Smooth muscle cell (in vitro differentiated cells): ENCODE measurements at regions not wholly inside any gene's neighbourhood (a gene's known extent, or its start where the extent isn't known, plus 50 kb on each side); places are given as distances from the start of the nearest gene placed in this dataset.

Experiments
- DNase-seq: peaks from one replicate; lab custom pipeline; 2025; ENCODE audit not compliant: unreplicated experiment; lab: John Stamatoyannopoulos, UW
- H2AFZ ChIP-seq: fragments of 200-600 bp; sonication (generic); 2 replicates; pipeline ENCODE4 v1.6.0; 2016; ENCODE audit warnings: antibody characterized with exemption, low read depth, mild to moderate bottlenecking
- H3F3A ChIP-seq: fragments of 200-600 bp; sonication (generic); 2 replicates; pipeline ENCODE4 v1.6.0; 2017; ENCODE audit warnings: antibody characterized with exemption, low read depth
- H3K27ac ChIP-seq: fragments of 200-600 bp; sonication (generic); 2 replicates; pipeline ENCODE4 v1.5.1; 2016; ENCODE audit warnings: low read depth, mild to moderate bottlenecking
- H3K27me3 ChIP-seq: fragments of 200-600 bp; sonication (generic); 2 replicates; pipeline ENCODE4 v1.6.1; 2016; ENCODE audit warnings: low read depth, mild to moderate bottlenecking
- H3K36me3 ChIP-seq: fragments of 200-600 bp; sonication (generic); 2 replicates; pipeline ENCODE4 v1.5.1; 2016; ENCODE audit warnings: low read depth
- H3K4me1 ChIP-seq: fragments of 200-600 bp; sonication (generic); 2 replicates; pipeline ENCODE4 v1.5.1; 2016; ENCODE audit warnings: low read depth
- H3K4me2 ChIP-seq: fragments of 200-600 bp; sonication (generic); 2 replicates; pipeline ENCODE4 v1.6.0; 2016; ENCODE audit warnings: mild to moderate bottlenecking
- H3K4me3 ChIP-seq: fragments of 200-600 bp; sonication (generic); 2 replicates; pipeline ENCODE4 v1.5.1; 2016; ENCODE audit warnings: mild to moderate bottlenecking
- H3K79me2 ChIP-seq: fragments of 200-600 bp; sonication (generic); 2 replicates; pipeline ENCODE4 v1.6.0; 2016; ENCODE audit warnings: low read depth, mild to moderate bottlenecking
- H3K9ac ChIP-seq: fragments of 200-600 bp; sonication (generic); 2 replicates; pipeline ENCODE4 v1.6.0; 2016; ENCODE audit warnings: low read depth
- H3K9me3 ChIP-seq: fragments of 200-600 bp; sonication (generic); replicated peaks from 2 replicates; pipeline ENCODE4 v1.5.1; 2016; ENCODE audit warnings: low read depth
- H4K20me1 ChIP-seq: fragments of 200-600 bp; sonication (generic); 2 replicates; pipeline ENCODE4 v1.6.0; 2016; ENCODE audit warnings: low read depth
- CTCF ChIP-seq: fragments of 200-600 bp; sonication (generic); IDR thresholded peaks from 2 replicates; pipeline ENCODE4 v1.5.1; 2017; ENCODE audit warnings: borderline replicate concordance, mild to moderate bottlenecking, antibody characterized with exemption; ENCODE audit not compliant: insufficient read depth, poor library complexity, severe bottlenecking
- WGBS: methylation state at CpG from one replicate; pipeline ENCODE4 v1.1.7; 2016; ENCODE audit warnings: low lambda C conversion rate; 5-methylcytosine and 5-hydroxymethylcytosine counted together

DNA sequence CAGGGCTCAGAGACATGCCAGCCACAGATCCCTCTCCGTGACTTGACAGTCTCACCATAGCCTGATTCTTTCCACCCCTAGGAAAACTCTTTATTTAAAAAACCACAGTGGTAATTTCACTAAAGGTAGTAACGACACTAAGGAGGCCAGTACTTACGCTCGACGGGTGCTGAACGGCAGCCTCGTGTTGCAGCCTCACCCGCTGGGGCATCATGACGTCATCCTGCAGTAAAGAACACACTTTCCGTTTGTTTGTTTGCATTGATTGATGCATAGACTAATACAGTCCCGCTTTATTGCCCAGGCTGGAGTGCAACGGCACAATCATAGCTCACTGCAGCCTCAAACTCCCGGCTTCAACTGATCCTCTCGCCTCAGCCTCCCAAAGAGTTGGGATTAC is 65.1 kb upstream of the METRNL start:
- Histone ChIP-seq H3K9me3 (no peaks in the 10 kb centered on the region), H3K4me3 (no peak overlapping the region), H2AFZ (no peak overlapping the region), H3K4me2 (no peak overlapping the region), H3K4me1 (no peaks in the 10 kb centered on the region), H3K27me3 (no peaks in the 10 kb centered on the region), H3K9ac (no peak overlapping the region), H3K79me2 (no peaks in the 10 kb centered on the region), H4K20me1 (no peaks in the 10 kb centered on the region), H3K27ac (no peak overlapping the region), H3F3A (no peaks in the 10 kb centered on the region), H3K36me3 (no peaks in the 10 kb centered on the region)
- TF ChIP-seq CTCF, result no peak
- no peak for DNase-seq
- WGBS, result 87% methylated on average over 14 of the region's 14 CpGs

- Histone ChIP-seq H3K27ac (no peak overlapping the region), H4K20me1 (no peaks in the 10 kb centered on the region), H3K9me3 (no peaks in the 10 kb centered on the region), H3F3A (no peaks in the 10 kb centered on the region), H2AFZ (no peak overlapping the region), H3K4me1 (no peaks in the 10 kb centered on the region), H3K4me2 (no peak overlapping the region), H3K79me2 (no peaks in the 10 kb centered on the region), H3K36me3 (no peaks in the 10 kb centered on the region), H3K9ac (no peak overlapping the region), H3K27me3 (no peaks in the 10 kb centered on the region), H3K4me3 (no peak overlapping the region)
- 95% methylated on average over 33 of the region's 33 CpGs for WGBS
- TF ChIP-seq CTCF, result no peak
- no peak for DNase-seq
Observed at GRCh38 chr17:83014940-83015910, 64.2 kb upstream of the METRNL start.

- no peaks in the 10 kb centered on the region for H3K27me3 ChIP-seq
- H2AFZ ChIP-seq, result no peak overlapping the region
- no peaks in the 10 kb centered on the region for H4K20me1 ChIP-seq
- no peaks in the 10 kb centered on the region for H3F3A ChIP-seq
- no peak overlapping the region for H3K27ac ChIP-seq
- TF ChIP-seq CTCF, result no peak
- H3K4me3 ChIP-seq, result no peak overlapping the region
- no peaks in the 10 kb centered on the region for H3K79me2 ChIP-seq
- no peaks in the 10 kb centered on the region for H3K4me1 ChIP-seq
- 96% methylated on average over 23 of the region's 23 CpGs for WGBS
- no peak for DNase-seq
- H3K9ac ChIP-seq, result no peak overlapping the region
- no peaks in the 10 kb centered on the region for H3K36me3 ChIP-seq
- no peak overlapping the region for H3K4me2 ChIP-seq
- H3K9me3 ChIP-seq, result no peaks in the 10 kb centered on the region
Observed at GRCh38 chr17:83018658-83019193, 60.7 kb upstream of the METRNL start.
